Forelimb muscle (tissue), 1 donor: ENCODE measurements at regions not wholly inside any gene's neighbourhood (a gene's known extent, or its start where the extent isn't known, plus 50 kb on each side); places are given as distances from the start of the nearest gene placed in this dataset.
"Not testable (repeated sequence)": the region's sequence is repeated elsewhere in the genome, so short reads cannot be mapped to it uniquely, and the experiment has no call there.

ENCODE experiments used
- DNase-seq: peaks from one replicate; pipeline ENCODE4 v3.0.0-alpha.2; 2013; ENCODE audit warnings: low read depth

DNA sequence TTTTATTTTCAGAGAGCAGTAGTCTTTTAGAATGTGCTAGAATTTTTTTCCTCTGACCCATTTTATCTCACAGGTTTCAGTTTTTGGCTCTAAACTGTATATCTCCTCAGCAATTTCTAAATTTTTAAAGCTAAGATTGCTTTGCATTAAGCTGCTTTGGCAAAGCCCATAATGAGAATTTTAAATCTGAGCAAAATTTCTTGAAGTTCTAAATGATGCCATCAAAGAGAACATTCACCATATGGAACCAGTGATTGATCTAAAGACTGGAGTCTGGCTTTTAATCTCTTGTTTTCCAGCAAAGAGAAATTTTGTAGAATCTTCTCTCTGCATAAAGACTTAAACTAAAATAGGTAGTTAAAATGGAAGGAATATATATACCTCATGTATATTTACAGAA, 313.6 kb downstream of the TBC1D32 start:
- DNase-seq: no peak

DNA sequence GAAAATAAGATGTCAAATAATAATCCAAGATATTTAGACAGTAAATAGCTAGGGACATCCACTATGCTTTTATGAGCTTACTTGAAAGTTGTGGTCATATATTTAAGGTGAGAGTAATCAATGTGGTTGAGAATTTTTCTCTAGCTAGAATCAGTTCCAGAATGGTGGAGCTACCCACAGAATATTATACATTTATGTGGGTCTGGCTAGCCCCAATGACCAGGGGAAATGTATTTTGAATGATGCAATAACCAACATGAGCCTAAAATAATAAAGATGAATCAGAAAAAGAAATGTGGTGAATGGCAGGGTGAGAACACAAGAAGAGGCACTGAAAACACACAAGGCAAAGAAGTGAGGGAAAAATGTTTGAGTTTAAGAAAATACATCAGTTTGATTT, 325.7 kb downstream of the TBC1D32 start:
- DNase-seq: no peak

DNA sequence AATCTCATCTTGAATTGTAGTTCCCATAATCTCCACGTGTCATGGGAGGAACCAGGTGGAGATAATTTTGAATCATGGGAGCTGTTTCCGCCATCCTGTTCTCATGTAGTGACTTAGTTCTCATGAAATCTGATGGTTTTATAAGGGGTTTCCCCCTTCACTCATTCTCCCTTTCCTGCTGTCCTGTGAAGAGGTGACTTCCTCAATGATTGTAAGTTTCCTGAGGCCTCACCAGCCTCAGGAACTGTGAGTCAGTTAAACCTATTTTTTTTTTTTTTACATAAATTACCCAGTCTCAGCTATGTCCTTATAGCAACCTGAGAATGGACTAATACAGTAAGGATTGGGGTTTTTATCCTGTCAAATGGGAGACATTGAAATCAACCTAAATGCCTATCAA, 328.3 kb downstream of the TBC1D32 start:
- DNase-seq: no peak

DNA sequence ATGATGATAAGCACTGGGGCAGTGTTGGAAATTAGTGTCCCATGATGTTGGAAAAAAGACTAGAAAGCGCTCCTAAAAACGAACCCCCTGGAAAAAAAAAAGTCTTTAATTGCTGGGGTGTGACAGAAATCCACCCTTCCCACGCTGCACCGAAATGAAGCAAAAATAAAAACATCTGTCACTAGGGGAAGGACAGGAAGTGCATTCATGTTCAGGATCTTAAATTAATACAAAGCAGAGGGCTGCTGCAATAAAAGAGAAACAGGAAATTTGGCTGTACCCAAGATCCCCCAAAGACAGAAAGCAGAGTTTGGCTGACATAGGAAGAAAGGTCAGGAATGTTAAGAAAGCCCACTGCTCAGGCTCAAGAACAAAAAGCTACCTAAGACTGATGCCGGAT, 333.9 kb downstream of the TBC1D32 start:
- no peak for DNase-seq

DNA sequence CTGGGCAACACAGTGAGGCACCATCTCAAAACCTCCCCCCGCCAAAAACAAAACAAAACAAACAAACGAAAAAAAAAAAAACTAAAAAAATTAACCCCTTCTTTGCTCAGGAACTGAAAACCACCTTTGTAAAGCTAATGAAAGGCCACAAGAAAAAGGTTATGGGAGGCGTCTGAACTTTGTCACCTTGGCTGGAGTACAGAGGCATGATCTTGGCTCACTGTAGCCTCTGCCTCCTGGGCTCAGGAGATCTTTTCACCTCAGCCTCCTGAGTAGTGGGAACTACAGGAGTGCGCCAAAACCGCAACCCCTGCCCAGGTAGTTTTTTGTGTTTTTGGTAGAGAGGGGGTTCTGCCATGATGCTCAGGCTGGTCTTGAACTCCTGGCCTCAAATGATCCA, 337.9 kb downstream of the TBC1D32 start:
- DNase-seq: no peak

DNA sequence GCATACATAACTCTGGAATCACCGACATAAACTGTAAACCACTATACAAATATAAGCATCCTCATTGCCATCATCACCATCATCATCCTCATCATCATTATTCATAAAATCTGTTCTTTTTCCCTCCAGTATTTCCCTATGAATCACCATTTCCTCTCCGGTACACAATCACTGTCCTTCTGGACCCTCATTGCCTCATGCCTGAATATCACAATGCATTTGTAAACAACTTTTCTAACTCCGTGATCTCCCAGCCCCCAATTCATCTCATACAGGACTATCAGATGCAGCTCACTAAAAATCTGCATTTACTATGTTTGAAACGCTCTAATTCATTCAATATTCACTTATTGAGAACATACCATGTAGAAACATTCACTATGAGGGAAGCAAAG, 339.7 kb downstream of the TBC1D32 start:
- DNase-seq: no peak

DNA sequence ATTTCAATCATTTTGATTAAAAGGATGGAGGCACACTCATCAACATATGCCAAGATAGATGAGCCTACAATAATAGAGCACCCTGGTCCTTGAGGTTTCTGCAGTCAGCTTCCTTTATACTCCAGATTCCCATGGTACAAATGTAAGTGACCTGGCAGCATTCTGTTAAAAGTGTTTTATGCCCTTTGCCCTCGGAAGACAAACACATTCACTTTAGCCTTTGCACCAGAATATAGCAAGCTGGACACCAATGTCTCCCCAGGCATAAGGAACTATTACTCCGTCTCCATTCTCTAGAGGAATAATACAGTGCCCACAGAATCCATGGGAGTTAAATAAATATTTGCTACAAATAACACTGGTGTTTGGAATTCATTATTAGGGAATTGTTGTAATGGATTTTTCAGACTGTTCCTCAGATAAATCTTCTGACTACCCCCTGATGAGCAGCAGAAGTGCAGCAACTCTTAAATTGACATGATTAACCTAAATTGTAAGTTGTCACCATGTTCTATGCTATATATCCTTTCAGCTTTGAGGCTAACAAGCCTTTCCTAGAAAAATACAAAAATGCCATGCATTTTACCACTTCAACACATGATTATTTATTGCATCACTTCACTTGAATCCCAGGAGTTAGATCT, 340.2 kb downstream of the TBC1D32 start:
- no peak for DNase-seq

DNA sequence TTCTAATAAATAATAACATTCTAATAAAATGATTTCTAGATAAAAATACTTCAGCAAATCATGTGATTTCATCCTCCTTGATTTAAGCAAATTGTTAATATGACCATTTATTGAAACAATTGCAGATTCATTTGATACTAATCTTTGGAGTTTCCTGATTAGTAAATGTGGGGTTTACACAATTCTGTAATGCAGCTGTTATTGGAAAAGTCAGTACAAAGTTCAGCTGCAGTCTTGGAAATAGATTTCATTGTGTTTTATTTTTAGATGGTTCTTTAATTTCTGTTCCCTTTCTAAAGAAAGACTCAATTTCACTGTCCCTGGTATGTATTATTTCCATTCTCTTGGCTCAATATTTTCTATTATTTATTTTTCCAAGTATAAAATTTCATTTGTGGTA, 342.0 kb downstream of the TBC1D32 start:
- no peak for DNase-seq

DNA sequence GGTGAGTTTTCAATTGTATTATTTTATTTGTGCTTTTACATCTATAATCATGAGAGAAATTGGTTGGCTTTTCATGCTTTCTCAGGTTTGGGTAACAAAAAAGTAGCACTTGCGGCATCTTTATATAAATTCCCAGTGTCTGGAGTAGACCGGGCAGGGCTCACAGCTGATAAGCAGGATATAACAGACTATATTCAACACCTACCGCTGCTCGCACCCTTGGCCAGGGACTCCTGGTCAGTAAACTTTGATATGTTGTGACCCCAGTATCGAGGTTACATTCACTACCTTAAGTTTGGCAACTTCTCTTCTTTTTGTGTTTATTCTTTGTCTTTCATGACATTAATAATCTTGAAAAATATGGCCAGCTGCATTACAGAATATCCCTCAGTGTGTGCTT, 343.4 kb downstream of the TBC1D32 start:
- no peak for DNase-seq

DNA sequence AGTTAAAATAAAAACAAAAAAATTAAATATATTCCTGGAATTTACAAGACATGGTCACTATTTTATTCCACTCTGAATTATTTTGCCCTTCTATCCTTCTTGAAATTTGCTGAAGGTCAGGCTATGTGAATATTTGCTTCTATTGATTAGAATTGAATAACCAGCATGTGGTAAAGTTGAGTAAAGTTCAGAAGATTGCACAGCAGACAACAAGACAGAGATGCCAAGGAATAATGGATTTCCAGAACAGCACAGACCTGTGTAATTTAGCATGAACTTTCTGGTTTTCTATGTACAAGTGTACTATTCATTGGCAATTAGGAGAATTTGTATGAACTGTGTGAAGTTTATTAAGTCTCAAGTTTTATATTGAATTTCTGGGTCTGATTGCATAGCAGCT, 352.4 kb downstream of the TBC1D32 start:
- no peak for DNase-seq

DNA sequence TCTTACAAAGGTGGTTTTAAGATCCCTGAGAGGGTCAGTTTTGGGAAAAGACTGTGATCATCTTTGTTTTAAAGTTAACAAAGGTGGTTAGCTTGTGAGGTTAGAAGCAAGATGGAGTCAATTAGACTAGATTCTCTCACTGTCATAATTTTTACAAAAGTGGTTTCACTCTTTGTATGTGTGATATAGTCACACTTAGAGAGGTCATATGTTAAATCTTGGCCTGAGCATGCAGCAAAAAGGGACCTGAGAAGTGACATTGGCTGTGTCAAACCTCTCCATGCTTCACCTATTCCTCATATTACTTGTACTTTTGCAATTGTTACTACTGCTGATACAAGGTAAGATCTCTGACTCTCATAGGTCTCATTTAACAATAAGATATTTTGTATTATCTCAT, 368.0 kb downstream of the TBC1D32 start:
- DNase-seq: no peak

DNA sequence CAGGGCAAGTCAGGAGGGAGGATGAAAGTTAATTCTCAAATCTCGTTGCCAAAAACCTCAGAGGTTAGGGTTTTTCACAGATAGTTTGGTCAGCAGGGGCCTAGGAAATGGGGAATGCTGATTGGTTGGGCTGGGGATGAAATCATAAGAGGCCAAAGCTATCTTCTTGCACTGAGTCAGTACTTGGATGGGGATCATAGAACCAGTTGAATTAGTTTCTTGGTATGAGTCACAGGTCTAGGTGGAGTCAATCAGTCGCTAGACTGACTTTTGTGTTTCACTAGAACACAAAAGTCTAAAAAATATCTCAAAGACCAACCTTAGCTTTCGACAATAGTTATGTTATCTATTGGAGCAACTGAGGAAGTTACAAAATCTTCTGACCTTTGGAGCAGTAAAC, 368.5 kb downstream of the TBC1D32 start:
- DNase-seq: no peak

DNA sequence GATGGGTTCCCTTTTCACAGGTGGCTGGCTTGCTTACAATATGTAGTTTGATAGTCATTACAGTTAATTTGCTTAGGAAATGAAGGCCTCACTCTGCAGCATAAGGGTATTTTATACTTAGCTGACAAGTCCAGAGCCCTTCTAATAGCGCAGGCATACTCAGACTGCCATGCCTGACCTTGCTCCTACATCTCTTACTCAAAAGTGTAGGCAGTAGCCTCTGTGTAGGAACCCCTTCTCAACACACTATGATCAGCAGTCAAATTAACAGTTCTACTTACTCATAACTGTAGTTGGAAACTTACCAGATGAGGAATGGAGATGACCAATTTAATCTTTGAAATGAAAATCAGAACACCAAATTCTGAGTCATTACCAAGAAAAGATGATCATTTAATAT, 373.5 kb downstream of the TBC1D32 start:
- no peak for DNase-seq

DNA sequence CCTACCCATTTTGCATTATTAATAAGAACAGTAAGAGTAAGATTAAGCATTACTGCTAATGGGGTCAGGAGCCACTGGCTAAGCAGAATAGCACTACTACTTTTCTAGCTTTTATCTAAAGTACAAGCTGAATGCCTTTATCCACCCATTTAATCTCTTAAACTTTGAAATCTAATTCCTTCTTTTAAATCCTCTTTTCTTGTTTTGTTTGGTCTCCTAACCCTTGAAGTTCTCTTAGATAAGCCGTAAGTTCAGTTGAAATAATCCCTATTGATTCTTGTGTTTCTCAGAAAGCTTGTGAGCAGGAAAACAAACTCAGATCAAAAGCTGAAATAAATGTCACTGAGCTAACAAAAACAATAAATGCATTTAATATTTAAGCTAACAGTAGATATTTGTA, 380.2 kb downstream of the TBC1D32 start:
- no peak for DNase-seq

DNA sequence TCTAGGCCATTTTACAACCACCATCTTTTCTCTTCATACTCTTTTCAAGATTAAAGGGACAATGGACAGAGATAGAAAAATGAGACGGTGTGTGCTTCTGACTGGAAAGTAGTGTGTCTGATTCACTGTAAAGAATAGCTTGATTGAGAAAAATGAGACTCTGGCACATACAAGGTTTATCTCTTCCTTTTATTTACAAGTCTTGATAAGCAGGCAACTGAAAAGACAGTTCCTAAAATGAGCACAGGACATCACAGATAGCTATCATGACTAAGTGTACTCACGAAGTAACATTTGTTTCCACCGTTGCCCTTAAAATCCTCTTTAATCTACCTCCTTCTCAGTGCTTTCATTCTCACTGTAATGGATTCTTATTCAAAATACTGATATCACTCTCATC, 383.0 kb downstream of the TBC1D32 start:
- DNase-seq: no peak

DNA sequence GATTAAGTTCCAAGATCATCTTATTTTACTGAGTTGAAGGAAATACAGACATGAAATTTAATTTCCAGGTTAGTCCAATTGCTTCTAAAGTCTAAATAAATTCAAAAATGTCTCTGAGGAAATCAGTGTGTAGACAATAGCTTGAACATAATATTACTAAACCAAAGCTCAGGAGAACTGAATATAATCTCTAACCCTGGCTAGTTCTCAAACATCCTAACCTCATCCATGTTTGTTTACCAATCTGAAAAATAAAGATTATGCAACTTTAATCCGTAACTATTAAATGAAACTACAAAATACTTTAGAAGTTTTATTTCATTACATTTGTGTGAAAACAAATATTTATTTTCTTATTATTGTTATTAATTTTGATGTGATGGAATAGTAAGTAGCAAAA, 387.2 kb downstream of the TBC1D32 start:
- DNase-seq: no peak

DNA sequence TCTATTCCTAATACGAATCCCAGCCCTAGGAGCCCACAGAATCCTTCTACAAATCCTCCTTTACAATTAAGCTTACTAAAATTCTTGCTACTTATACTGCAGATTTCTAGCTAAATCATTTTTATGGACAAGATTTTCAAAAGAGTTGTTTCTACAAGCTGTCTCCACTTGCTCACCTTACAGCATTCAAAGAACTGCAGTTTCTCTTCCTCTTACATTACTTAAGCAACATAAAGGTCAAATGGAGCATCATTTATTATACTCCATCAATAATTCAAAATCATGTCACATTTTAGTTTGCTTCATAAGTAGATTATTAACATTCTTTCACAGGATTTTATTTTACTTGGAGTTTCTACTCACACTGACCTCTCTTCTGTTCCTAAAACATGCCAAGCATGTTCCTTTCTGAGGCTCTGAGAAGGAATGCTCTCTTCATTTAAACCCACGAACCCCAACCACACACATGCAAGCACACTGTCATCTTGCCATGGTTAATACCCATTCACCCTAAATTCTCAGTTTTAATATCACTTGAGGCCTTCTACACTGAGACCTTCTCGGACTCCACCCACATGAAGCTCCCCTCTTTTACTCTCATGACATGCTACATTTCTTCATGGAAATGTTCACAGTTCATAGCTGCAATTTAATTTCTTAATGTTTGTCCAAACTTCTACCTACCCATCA, 388.2 kb downstream of the TBC1D32 start:
- no peak for DNase-seq

DNA sequence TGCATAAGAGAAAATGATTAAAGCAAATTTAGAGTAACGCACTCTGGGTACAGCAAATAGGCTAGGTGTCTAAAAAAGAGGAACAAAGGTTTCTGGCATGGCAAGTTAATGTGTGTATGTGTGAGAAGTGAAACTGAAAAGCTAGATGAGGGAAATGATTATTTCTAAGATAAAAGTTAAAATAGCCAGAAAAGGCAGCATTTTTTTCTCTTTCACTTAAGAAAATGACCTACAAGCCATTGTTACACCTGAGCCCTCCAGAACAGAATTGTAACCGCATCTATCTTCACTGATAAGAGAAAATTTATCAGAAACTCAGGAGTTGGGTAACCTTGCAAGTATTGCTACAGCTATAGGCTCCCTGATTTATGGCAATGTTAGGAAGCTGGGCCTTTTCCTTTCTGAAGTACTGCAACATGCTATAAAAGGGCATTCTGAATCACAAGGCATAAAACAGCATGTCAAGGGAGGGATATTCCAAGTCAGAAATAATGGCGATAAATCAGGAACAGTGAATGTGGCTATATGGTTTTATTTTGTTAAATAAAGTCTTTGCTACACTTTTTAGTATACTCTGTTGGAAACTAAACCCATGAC, 395.3 kb downstream of the TBC1D32 start:
- DNase-seq: no peak

DNA sequence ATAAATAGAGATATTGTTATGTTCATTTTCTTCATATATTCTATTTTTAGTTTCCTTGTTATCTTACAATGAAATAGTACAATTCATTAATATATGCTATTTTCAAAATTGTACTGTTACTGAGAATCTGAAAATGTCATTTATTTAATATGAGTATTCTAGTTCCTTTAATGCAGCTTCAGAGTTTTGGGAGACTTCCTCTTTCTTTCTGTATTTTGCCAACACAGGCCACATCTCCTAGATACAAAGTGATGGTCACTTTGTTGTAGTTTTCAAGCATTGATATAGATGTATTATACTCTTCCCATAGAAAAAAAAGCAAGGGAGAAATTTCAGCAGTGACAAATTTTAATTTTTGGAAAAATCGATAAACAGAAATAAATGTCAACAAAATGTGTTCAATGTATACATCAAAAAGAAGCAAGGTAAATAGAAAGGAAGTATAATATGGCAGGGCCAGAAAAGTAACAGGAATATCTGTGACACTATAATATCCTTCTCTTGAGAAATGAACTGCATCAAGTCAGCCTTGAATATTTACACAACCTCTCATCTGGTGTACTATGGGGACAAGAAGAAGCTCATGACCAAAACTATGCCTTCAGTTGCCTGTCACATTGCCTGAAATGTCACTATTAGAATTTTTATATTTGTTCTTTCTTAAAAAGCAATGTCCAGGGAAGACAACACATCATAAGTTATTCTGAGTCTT, 396.0 kb downstream of the TBC1D32 start:
- no peak for DNase-seq

DNA sequence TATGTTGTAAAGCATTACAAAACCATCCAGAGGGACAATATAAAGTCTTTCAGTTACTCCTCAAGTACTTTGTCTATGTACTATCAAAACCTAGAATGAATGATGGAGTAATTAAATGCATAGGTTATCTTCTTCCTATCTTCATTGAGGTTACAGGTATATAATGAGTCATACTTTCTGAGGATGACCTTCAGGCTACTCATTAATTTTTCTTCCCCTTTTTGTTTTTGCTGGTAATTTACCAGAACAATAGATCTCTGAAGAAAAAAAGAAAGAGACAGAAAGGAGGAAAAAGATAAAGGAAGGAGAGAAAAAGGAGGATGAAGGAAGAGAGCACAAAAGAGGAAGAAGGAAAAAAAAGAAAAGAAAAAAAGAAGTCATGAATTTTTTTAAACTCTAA, 398.4 kb downstream of the TBC1D32 start:
- DNase-seq: no peak

DNA sequence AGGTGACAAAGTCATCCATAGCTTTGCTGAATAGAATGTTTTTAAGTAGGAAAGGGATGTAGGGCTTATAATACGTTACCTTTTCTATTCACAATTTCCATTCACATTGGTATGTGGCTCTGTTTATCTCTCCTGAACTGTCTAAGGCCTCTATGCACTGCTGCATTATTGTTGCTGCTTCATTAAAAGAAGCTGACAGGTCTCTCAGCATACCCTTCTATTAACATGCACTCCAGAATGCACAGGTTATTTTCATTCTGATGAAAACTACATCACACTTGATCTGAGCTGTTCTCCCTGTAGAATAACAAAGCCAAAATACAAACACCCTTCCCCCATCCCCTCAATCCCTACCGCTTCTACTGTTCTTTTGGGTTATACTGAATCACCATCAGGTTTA, 399.3 kb downstream of the TBC1D32 start:
- no peak for DNase-seq

DNA sequence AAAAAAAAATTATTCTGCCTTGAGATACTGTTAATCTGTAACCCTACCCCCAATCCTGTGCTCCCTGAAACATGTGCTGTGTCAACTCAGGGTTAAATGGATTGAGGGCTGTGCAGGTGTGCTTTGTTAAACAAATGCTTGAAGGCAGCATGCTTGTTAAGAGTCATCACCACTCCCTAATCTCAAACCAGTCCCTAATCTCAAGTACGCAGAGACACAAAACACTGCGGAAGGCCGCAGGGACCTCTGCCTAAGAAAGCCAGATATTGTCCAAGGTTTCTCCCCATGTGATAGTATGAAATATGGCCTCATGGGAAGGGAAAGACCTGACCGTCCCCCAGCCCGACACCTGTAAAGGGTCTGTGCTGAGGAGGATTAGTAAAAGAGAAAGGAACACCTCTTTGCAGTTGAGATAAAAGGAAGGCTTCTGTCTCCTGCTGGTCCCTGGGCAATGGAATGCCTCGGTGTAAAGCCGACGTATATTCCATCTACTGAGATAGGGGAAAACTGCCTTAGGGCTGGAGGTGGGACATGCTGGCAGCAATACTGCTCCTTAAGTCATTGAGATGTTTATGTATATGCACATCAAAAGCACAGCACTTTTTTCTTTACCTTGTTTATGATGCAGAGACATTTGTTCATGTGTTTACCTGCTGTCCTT, 402.6 kb downstream of the TBC1D32 start:
- DNase-seq: not testable (repeated sequence)
